Thyroid gland (tissue), 4 donors: ENCODE measurements at regions not wholly inside any gene's neighbourhood (a gene's known extent, or its start where the extent isn't known, plus 50 kb on each side); places are given as distances from the start of the nearest gene placed in this dataset.
"Not testable (repeated sequence)": the region's sequence is repeated elsewhere in the genome, so short reads cannot be mapped to it uniquely, and the experiment has no call there.

Experiments used
- CTCF ChIP-seq, 6 experiments: fragments of 200-600 bp in 3 of 6; fragments of 450-650 bp in 3 of 6; sonication (generic) in 3 of 6; IDR thresholded peaks; one replicate each; pipeline ENCODE4 v1.5.1; 2016 to 2019; ENCODE audit warnings: antibody characterized with exemption in 6 of 6, mild to moderate bottlenecking in 2 of 6, inconsistent platforms in 1 of 6, moderate library complexity in 1 of 6
- POLR2A ChIP-seq, 2 donors: fragments of 450-650 bp; IDR thresholded peaks; one replicate each; pipeline ENCODE4 v1.6.1; 2017; ENCODE audit warnings: antibody characterized with exemption in 2 of 2, mild to moderate bottlenecking in 2 of 2, moderate library complexity in 1 of 2

- TF ChIP-seq CTCF, POLR2A (IDR thresholded peaks at IDR 0.05): not testable (repeated sequence)
Observed at GRCh38 chr20:47447350-47448296, 54.1 kb upstream of the NCOA3 start.
